ENCODE measurements at regions not wholly inside any gene's neighbourhood (a gene's known extent, or its start where the extent isn't known, plus 50 kb on each side); places are given as distances from the start of the nearest gene placed in this dataset.

GRCh38 chr2:129892360-129892759 is 87.1 kb upstream of the RAB6C start:
- Histone ChIP-seq H3K36me3 (no peaks in the 10 kb centered on the region), H3K4me1 (no peaks in the 10 kb centered on the region), H3K9me3 (no peaks in the 10 kb centered on the region), H3K27ac (no peak overlapping the region), H3K27me3 (no peaks in the 10 kb centered on the region), H3K4me3 (no peak overlapping the region)
- intact Hi-C loops (cut with DNase I): no loop called here
- TF ChIP-seq CTCF (IDR thresholded peaks at IDR 0.05) (no peak), POLR2A (IDR thresholded peaks at IDR 0.05) (no peak)
- DNase-seq (no peak), ATAC-seq (peak in 1 of 4 donors; percentile 7)
- WGBS (ENCODE audit: insufficient coverage, low coverage, low lambda C conversion rate, missing lambda C conversion rate): 50% methylated on average over 2 of the region's 9 CpGs

DNA sequence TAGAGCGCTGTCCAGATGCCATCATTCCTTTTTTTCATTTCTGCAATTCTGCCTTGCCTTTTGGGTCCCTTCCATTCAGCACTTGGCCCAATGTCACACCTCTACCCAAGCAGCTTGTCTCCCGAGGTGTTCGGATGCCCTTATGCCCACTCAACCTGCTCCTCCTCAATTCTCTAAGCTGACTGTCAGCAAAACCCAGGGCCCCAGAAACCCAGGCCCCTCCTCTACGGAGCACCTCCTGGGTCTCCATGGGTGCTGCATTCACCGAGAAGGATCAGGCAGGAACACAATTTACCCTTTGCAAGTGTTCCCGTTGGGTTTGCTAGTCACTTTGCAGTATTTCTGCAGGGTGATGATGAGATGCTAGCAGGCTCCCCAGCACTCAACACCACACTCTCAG is 86.7 kb upstream of the RAB6C start:
- Histone ChIP-seq H3K27me3 (no peaks in the 10 kb centered on the region), H3K36me3 (no peaks in the 10 kb centered on the region), H3K4me1 (no peaks in the 10 kb centered on the region), H3K27ac (no peak overlapping the region), H3K4me3 (no peak overlapping the region), H3K9me3 (no peaks in the 10 kb centered on the region)
- no peak for TF ChIP-seq POLR2A (IDR thresholded peaks at IDR 0.05)
- TF ChIP-seq CTCF (IDR thresholded peaks at IDR 0.05): no peak
- DNase-seq: no peak
- no peak for ATAC-seq
- intact Hi-C loops (cut with DNase I): no loop called here
- WGBS (ENCODE audit: insufficient coverage, low coverage, low lambda C conversion rate, missing lambda C conversion rate): 79% methylated on average over 5 of the region's 6 CpGs

- 71% methylated on average over 8 of the region's 8 CpGs for WGBS (ENCODE audit: insufficient coverage, low coverage, low lambda C conversion rate, missing lambda C conversion rate)
- Histone ChIP-seq H3K27ac (no peak overlapping the region), H3K27me3 (no peaks in the 10 kb centered on the region), H3K4me3 (no peak overlapping the region), H3K36me3 (no peaks in the 10 kb centered on the region), H3K4me1 (no peaks in the 10 kb centered on the region), H3K9me3 (no peaks in the 10 kb centered on the region)
- TF ChIP-seq CTCF (IDR thresholded peaks at IDR 0.05): no peak
- TF ChIP-seq POLR2A (IDR thresholded peaks at IDR 0.05): no peak
- no peak for DNase-seq
- intact Hi-C loops (cut with DNase I): no loop called here
- ATAC-seq: no peak
Observed at GRCh38 chr2:129893244-129893643, 86.2 kb upstream of the RAB6C start.

DNA sequence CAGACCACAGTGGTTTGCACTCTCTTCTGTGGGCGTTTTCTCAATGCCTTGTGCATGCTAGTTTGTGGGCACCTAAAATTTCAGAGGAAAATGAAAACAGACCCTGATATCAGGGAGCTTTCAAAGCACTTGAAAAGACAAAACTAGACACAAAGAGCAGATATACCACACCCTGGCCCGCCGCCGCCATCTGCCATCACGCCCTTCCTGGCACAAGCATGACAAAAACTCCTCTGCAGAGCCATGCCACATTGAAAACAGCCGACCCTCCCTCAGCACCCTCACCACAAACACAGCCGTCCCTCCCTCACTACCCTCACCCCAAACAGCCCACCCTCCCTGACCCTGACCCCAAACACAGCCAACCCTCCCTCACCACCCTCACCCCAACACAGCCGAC is 84.8 kb upstream of the RAB6C start:
- H3K36me3 ChIP-seq: no peaks in the 10 kb centered on the region
- H3K4me3 ChIP-seq: no peak overlapping the region
- TF ChIP-seq CTCF (IDR thresholded peaks at IDR 0.05) (no peak), POLR2A (IDR thresholded peaks at IDR 0.05) (no peak)
- 52% methylated on average over 5 of the region's 8 CpGs for WGBS (ENCODE audit: insufficient coverage, low coverage, low lambda C conversion rate, missing lambda C conversion rate)
- no peaks in the 10 kb centered on the region for H3K27me3 ChIP-seq
- H3K27ac ChIP-seq: no peak overlapping the region
- no peaks in the 10 kb centered on the region for H3K9me3 ChIP-seq
- H3K4me1 ChIP-seq: no peaks in the 10 kb centered on the region
- intact Hi-C loops (cut with DNase I): no loop called here
- DNase-seq: no peak
- ATAC-seq: no peak

DNA sequence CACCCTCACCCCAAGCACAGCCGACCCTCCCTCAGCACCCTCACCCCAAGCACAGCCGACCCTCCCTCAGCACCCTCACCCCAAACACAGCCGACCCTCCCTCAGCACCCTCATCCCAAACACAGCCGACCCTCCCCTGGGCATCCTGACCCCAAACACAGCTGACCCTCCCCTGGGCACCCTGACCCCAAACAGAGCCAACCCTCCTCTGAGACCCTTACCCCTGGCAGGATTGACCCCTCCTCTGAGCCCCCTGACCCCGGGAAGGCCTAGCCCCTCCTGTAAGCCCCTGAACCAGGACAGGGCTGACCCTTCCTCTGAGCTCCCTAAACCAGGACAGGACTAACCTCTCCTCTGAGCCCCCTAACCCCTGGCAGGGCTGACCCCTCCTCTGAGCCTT is 84.4 kb upstream of the RAB6C start:
- Histone ChIP-seq H3K4me1 (no peaks in the 10 kb centered on the region), H3K27ac (no peak overlapping the region), H3K9me3 (no peaks in the 10 kb centered on the region), H3K36me3 (no peaks in the 10 kb centered on the region), H3K27me3 (no peaks in the 10 kb centered on the region), H3K4me3 (no peak overlapping the region)
- WGBS (ENCODE audit: insufficient coverage, low coverage, low lambda C conversion rate, missing lambda C conversion rate): 65% methylated on average over 5 of the region's 5 CpGs
- intact Hi-C loops (cut with DNase I): no loop called here
- ATAC-seq (no peak), DNase-seq (no peak)
- TF ChIP-seq POLR2A (IDR thresholded peaks at IDR 0.05) (no peak), CTCF (IDR thresholded peaks at IDR 0.05) (no peak)

Data from right lobe of liver (tissue), 6 donors.